ENCODE measurements at regions not wholly inside any gene's neighbourhood (a gene's known extent, or its start where the extent isn't known, plus 50 kb on each side); places are given as distances from the start of the nearest gene placed in this dataset.

- intact Hi-C loops (cut with micrococcal nuclease): no loop called here
- no peak for DNase-seq
- Histone ChIP-seq H3K79me2 (ENCODE audit: insufficient read depth, low read length) (no peaks in the 10 kb centered on the region), H3K9me3 (replicated peaks in 1 of 2; ENCODE audit: control insufficient read depth in 1 of 2, insufficient read depth in 1 of 2, low read length in 2 of 2) (peaks cover 3 to 9% of the 10 kb centered on the region in 2 donors), H3K4me1 (ENCODE audit: control insufficient read depth in 1 of 2, insufficient read depth in 2 of 2, low read length in 2 of 2) (no peaks in the 10 kb centered on the region), H3K27ac (ENCODE audit: low read depth in 1 of 2, low read length in 2 of 2) (no peak overlapping the region), H3K4me2 (replicated peaks; ENCODE audit: extremely low read depth, low read length, poor library complexity, severe bottlenecking) (no peak overlapping the region), H3K36me3 (replicated peaks in 1 of 2; ENCODE audit: control insufficient read depth in 1 of 2, insufficient read depth in 2 of 2, low read length in 2 of 2) (no peaks in the 10 kb centered on the region), H2AFZ (ENCODE audit: insufficient read depth, low read depth, low read length, poor library complexity, severe bottlenecking) (no peak overlapping the region), H4K20me1 (ENCODE audit: insufficient read depth, low read length) (no peaks in the 10 kb centered on the region), H3K9ac (ENCODE audit: insufficient read depth, low read length, poor library complexity, severe bottlenecking) (no peak overlapping the region), H3K4me3 (replicated peaks in 1 of 3; ENCODE audit: low read depth in 2 of 3, low read length in 3 of 3) (no peak overlapping the region), H3K27me3 (ENCODE audit: control insufficient read depth in 2 of 2, insufficient read depth in 2 of 2, low read length in 2 of 2) (no peaks in the 10 kb centered on the region)
- Mint-ChIP-seq H3K9me3 (peaks cover 0 to 16% (median 5%) of the 10 kb centered on the region in 7 donors), H3K4me1 (peaks cover 10% of the 10 kb centered on the region), H3K27ac (no peak overlapping the region), H3K4me3 (no peak overlapping the region), H3K27me3 (ENCODE audit: low read depth in 3 of 3) (peaks cover 3 to 7% (median 6%) of the 10 kb centered on the region in 3 donors), H3K36me3 (no peaks in the 10 kb centered on the region)
- 80% methylated on average over 1 of the region's 3 CpGs for WGBS (ENCODE audit: insufficient coverage)
- TF ChIP-seq CTCF (IDR thresholded peaks at IDR 0.05): no peak
These were observed 117.8 kb downstream of the UCHL1 start for GRCh38 chr4:41374490-41374889.

DNA sequence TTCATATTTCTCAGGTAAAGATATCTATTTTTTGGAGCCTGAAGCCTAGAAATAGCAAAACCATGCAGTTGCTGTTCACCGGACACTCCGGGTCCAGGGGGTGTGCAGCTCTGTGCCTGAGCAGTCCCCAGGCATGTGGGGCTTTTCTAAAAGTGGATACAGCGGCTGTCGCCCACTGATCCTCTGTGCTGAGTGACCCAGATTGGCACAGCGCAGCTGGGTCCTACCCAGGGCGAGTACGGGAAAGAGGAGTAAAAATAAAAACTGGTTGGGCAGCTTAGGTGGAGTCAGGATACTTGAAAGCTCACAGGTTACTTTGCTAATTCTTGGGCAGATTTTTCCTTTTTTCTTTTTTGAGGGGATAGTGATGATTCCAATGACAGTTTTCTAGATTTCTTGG is 118.8 kb downstream of the UCHL1 start:
- Histone ChIP-seq H3K9me3 (replicated peaks in 1 of 2; ENCODE audit: control insufficient read depth in 1 of 2, insufficient read depth in 1 of 2, low read length in 2 of 2) (peaks cover 3 to 9% of the 10 kb centered on the region in 2 donors), H3K79me2 (ENCODE audit: insufficient read depth, low read length) (no peaks in the 10 kb centered on the region), H3K4me1 (ENCODE audit: control insufficient read depth in 1 of 2, insufficient read depth in 2 of 2, low read length in 2 of 2) (no peaks in the 10 kb centered on the region), H4K20me1 (ENCODE audit: insufficient read depth, low read length) (no peaks in the 10 kb centered on the region), H2AFZ (ENCODE audit: insufficient read depth, low read depth, low read length, poor library complexity, severe bottlenecking) (no peak overlapping the region), H3K36me3 (replicated peaks in 1 of 2; ENCODE audit: control insufficient read depth in 1 of 2, insufficient read depth in 2 of 2, low read length in 2 of 2) (no peaks in the 10 kb centered on the region), H3K4me2 (replicated peaks; ENCODE audit: extremely low read depth, low read length, poor library complexity, severe bottlenecking) (no peak overlapping the region), H3K9ac (ENCODE audit: insufficient read depth, low read length, poor library complexity, severe bottlenecking) (no peak overlapping the region), H3K4me3 (replicated peaks in 1 of 3; ENCODE audit: low read depth in 2 of 3, low read length in 3 of 3) (no peak overlapping the region), H3K27me3 (ENCODE audit: control insufficient read depth in 2 of 2, insufficient read depth in 2 of 2, low read length in 2 of 2) (no peaks in the 10 kb centered on the region), H3K27ac (ENCODE audit: low read depth in 1 of 2, low read length in 2 of 2) (no peak overlapping the region)
- DNase-seq: no peak
- no peak for TF ChIP-seq CTCF (IDR thresholded peaks at IDR 0.05)
- no peak overlapping the region for H3K27ac Mint-ChIP-seq
- no peaks in the 10 kb centered on the region for H3K36me3 Mint-ChIP-seq
- intact Hi-C loops (cut with micrococcal nuclease): no loop called here
- H3K4me3 Mint-ChIP-seq: no peak overlapping the region
- peaks cover 1 to 2% (median 2%) of the 10 kb centered on the region in 3 donors for H3K27me3 Mint-ChIP-seq (ENCODE audit: low read depth in 3 of 3)
- H3K4me1 Mint-ChIP-seq: peaks cover 7% of the 10 kb centered on the region
- peaks cover 0 to 18% (median 8%) of the 10 kb centered on the region in 7 donors for H3K9me3 Mint-ChIP-seq
- 100% methylated on average over 7 of the region's 7 CpGs for WGBS (ENCODE audit: insufficient coverage)
